ENCODE measurements at regions not wholly inside any gene's neighbourhood (a gene's known extent, or its start where the extent isn't known, plus 50 kb on each side); places are given as distances from the start of the nearest gene placed in this dataset.

DNA sequence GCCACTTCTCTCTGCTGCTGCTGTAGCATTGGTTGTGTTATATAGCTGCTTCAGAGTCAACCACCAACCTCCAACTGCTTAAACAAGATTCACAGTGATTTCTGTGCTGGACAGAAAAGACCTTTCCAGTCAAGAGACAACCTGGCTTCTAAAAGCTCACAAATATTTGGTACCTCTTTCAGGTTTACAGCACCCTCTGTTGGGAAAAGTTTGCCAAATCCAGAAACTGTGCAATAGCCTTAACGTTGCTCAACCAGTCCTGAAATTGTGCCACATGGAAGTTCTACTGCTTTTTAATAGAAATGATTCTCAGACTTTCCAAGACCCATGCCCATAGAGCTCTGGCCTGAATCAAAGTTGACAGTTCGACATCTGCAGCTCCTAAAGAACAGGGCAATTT is 842.1 kb upstream of the HTR2C start:
- intact Hi-C loops (cut with micrococcal nuclease) (no loop called here), in situ Hi-C loops (cut with MboI) (no loop called here)
- Histone ChIP-seq H2AFZ (ENCODE audit: low read depth, low read length) (no peak overlapping the region), H3K36me3 (ENCODE audit: control insufficient read depth, insufficient read depth, low read length) (no peaks in the 10 kb centered on the region), H3K9ac (ENCODE audit: insufficient read depth in 1 of 2, low read depth in 2 of 2, low read length in 2 of 2) (no peak overlapping the region), H3K4me1 (replicated peaks in 1 of 2; ENCODE audit: control insufficient read depth in 2 of 2, insufficient read depth in 2 of 2, low read length in 2 of 2) (no peaks in the 10 kb centered on the region), H3K27ac (ENCODE audit: extremely low read depth, low read depth, low read length) (no peak overlapping the region), H3K9me1 (ENCODE audit: control insufficient read depth, insufficient read depth, low read length) (no peaks in the 10 kb centered on the region), H3K4me2 (ENCODE audit: insufficient read depth, low read length) (no peak overlapping the region), H3K9me3 (replicated peaks; ENCODE audit: control insufficient read depth, insufficient read depth, low read depth, low read length) (no peaks in the 10 kb centered on the region), H3K27me3 (ENCODE audit: control insufficient read depth in 2 of 2, insufficient read depth in 2 of 2, low read length in 2 of 2) (no peaks in the 10 kb centered on the region), H3K79me2 (ENCODE audit: control insufficient read depth, insufficient read depth, low read length) (no peaks in the 10 kb centered on the region), H4K20me1 (replicated peaks; ENCODE audit: control insufficient read depth, insufficient read depth, low read length) (no peaks in the 10 kb centered on the region), H3K4me3 (no peak overlapping the region)
- DNase-seq (ENCODE audit: extremely low read depth in 1 of 4, low spot score in 3 of 4) (peak in 1 of 4 experiments; percentile 1), FAIRE-seq (no peak), ATAC-seq (no peak)
- no peak for TF ChIP-seq CHD2 (IDR thresholded peaks at IDR 0.05; ENCODE audit: low read depth, low read length)
- no peak for TF ChIP-seq PHB2 (IDR thresholded peaks at IDR 0.05; ENCODE audit: low read depth)
- ChIA-PET CTCF (ENCODE audit: low intra/inter-chr PET ratio) (no interaction called here), POLR2A (interaction anchor here (1.2 kb wide), 1 partner anchor 10 kb away, joined by 4 read pairs; no protein-coding TSS in a partner anchor)
- 0% methylated on average over 2 of the region's 2 CpGs for WGBS (ENCODE audit: insufficient coverage, low coverage, missing lambda C conversion rate)
- BruUV-seq (replicated peaks) = no TSS peak

DNA sequence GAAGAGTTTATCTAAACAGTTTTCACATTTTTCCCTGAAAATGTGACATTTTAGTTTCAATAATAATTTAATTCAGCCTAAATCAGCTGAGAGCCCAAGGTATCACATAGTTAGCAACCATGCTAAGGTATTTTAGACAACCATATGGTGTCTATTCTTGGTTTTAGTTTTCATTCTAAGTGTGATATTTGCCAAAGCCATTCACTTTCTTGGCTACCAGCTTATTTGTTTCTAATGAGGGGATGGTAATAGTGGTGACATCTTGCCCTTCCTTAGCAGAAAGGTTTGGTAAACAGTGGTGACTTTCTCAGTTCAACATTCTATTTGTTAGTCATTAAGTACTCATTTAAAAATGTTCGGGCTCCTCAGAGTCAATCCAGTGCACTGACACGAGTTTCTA is 854.9 kb upstream of the HTR2C start:
- intact Hi-C loops (cut with micrococcal nuclease) = no loop called here
- no TSS peak for BruUV-seq (replicated peaks)
- ChIA-PET POLR2A (no interaction called here), CTCF (ENCODE audit: low intra/inter-chr PET ratio) (no interaction called here)
- no peak overlapping the region for H3K4me3 ChIP-seq
- no peaks in the 10 kb centered on the region for H3K9me3 ChIP-seq (replicated peaks; ENCODE audit: control insufficient read depth, insufficient read depth, low read depth, low read length)
- H3K9ac ChIP-seq (ENCODE audit: insufficient read depth in 1 of 2, low read depth in 2 of 2, low read length in 2 of 2) = no peak overlapping the region
- FAIRE-seq = no peak
- H4K20me1 ChIP-seq (replicated peaks; ENCODE audit: control insufficient read depth, insufficient read depth, low read length) = no peaks in the 10 kb centered on the region
- no peak overlapping the region for H3K4me2 ChIP-seq (ENCODE audit: insufficient read depth, low read length)
- no peak for DNase-seq (ENCODE audit: extremely low read depth in 1 of 4, low spot score in 3 of 4)
- ATAC-seq = no peak
- no peaks in the 10 kb centered on the region for H3K4me1 ChIP-seq (replicated peaks in 1 of 2; ENCODE audit: control insufficient read depth in 2 of 2, insufficient read depth in 2 of 2, low read length in 2 of 2)
- WGBS (ENCODE audit: insufficient coverage, low coverage, missing lambda C conversion rate) = 0% methylated on average over 2 of the region's 2 CpGs
- H3K27ac ChIP-seq (ENCODE audit: extremely low read depth, low read depth, low read length) = no peak overlapping the region
- TF ChIP-seq ETS2 (tag; IDR thresholded peaks at IDR 0.05; ENCODE audit: borderline replicate concordance, poor library complexity, severe bottlenecking) (no peak), BHLHE40 (IDR thresholded peaks at IDR 0.05; ENCODE audit: low read length) (no peak), POLR2B (IDR thresholded peaks at IDR 0.05; ENCODE audit: low read depth, partially characterized antibody) (no peak), NFE2 (IDR thresholded peaks at IDR 0.05; ENCODE audit: low read depth) (no peak)
- H3K27me3 ChIP-seq (ENCODE audit: control insufficient read depth in 2 of 2, insufficient read depth in 2 of 2, low read length in 2 of 2) = no peaks in the 10 kb centered on the region
- no peaks in the 10 kb centered on the region for H3K79me2 ChIP-seq (ENCODE audit: control insufficient read depth, insufficient read depth, low read length)
- no peak overlapping the region for H2AFZ ChIP-seq (ENCODE audit: low read depth, low read length)
- in situ Hi-C loops (cut with MboI) = no loop called here
- H3K36me3 ChIP-seq (ENCODE audit: control insufficient read depth, insufficient read depth, low read length) = no peaks in the 10 kb centered on the region
- H3K9me1 ChIP-seq (ENCODE audit: control insufficient read depth, insufficient read depth, low read length) = no peaks in the 10 kb centered on the region

Measured in K562 (cell line).